Adrenal gland (tissue), 5 donors: ENCODE measurements at regions not wholly inside any gene's neighbourhood (a gene's known extent, or its start where the extent isn't known, plus 50 kb on each side); places are given as distances from the start of the nearest gene placed in this dataset.

Experiments
- CTCF ChIP-seq, 6 experiments: fragments of 450-650 bp in 4 of 6; fragments of 200-600 bp in 2 of 6; sonication (generic) in 1 of 6; IDR thresholded peaks; 1 replicate in 5 of 6; 2 replicates in 1 of 6; pipeline versions ENCODE4 v1.5.1 to v1.8.0; 2016 to 2021; ENCODE audit warnings: antibody characterized with exemption in 6 of 6, mild to moderate bottlenecking in 2 of 6, moderate library complexity in 1 of 6
- POLR2A ChIP-seq, 2 donors: fragments of 450-650 bp; IDR thresholded peaks; one replicate each; pipeline ENCODE4 v1.6.1; 2017; ENCODE audit warnings: antibody characterized with exemption in 2 of 2, mild to moderate bottlenecking in 2 of 2, moderate library complexity in 1 of 2
- donor health status: DM: no; HTN: no; CAD: no.

GRCh38 chr13:42395086-42395821, 123.3 kb downstream of the AKAP11 start:
- TF ChIP-seq CTCF (IDR thresholded peaks at IDR 0.05) = no peak
- TF ChIP-seq POLR2A (IDR thresholded peaks at IDR 0.05) = no peak
